Ectodermal cell (in vitro differentiated cells): ENCODE measurements at regions not wholly inside any gene's neighbourhood (a gene's known extent, or its start where the extent isn't known, plus 50 kb on each side); places are given as distances from the start of the nearest gene placed in this dataset.

ENCODE experiments used
- H3K27ac ChIP-seq: 2 replicates; pipeline ENCODE4 v1.7.0; 2013; ENCODE audit warnings: mild to moderate bottlenecking, low read depth, low read length; ENCODE audit not compliant: insufficient read depth, poor library complexity, severe bottlenecking
- H3K27me3 ChIP-seq: 2 replicates; pipeline ENCODE4 v1.7.0; 2013; ENCODE audit warnings: mild to moderate bottlenecking, low read length; ENCODE audit not compliant: insufficient read depth, control insufficient read depth, poor library complexity, severe bottlenecking
- H3K36me3 ChIP-seq: one replicate; pipeline ENCODE4 v1.7.0; 2013; ENCODE audit warnings: low read length; ENCODE audit not compliant: control insufficient read depth, insufficient read depth
- H3K4me1 ChIP-seq: one replicate; pipeline ENCODE4 v1.7.0; 2013; ENCODE audit warnings: low read length; ENCODE audit not compliant: control insufficient read depth, insufficient read depth
- H3K4me3 ChIP-seq: 2 replicates; pipeline ENCODE4 v1.7.0; 2013; ENCODE audit warnings: low read depth, low read length, control low read depth; ENCODE audit not compliant: insufficient read depth
- H3K9me3 ChIP-seq: 2 replicates; pipeline ENCODE4 v1.7.0; 2013; ENCODE audit warnings: mild to moderate bottlenecking, low read length, moderate library complexity; ENCODE audit not compliant: control insufficient read depth
- WGBS, 2 experiments: methylation state at CpG; one replicate each; pipeline ENCODE4 v1.1.7; 2013; ENCODE audit warnings: missing lambda C conversion rate in 2 of 2; 5-methylcytosine and 5-hydroxymethylcytosine counted together

GRCh38 chr11:113584371-113584770 is 109.2 kb upstream of the DRD2 start:
- H3K36me3 ChIP-seq, result no peaks in the 10 kb centered on the region

GRCh38 chr11:113581713-113582112 is 106.5 kb upstream of the DRD2 start:
- H3K9me3 ChIP-seq, result no peaks in the 10 kb centered on the region
- 87 to 95% methylated on average over 3 of the region's 3 CpGs for WGBS, 2 experiments
- H3K4me1 ChIP-seq, result peaks cover 26% of the 10 kb centered on the region
- no peak overlapping the region for H3K27ac ChIP-seq
- no peaks in the 10 kb centered on the region for H3K27me3 ChIP-seq
- H3K4me3 ChIP-seq, result no peak overlapping the region
- no peaks in the 10 kb centered on the region for H3K36me3 ChIP-seq

More at GRCh38 chr11:113584371-113584770, 109.2 kb upstream of the DRD2 start:
- Histone ChIP-seq H3K27me3 (no peaks in the 10 kb centered on the region), H3K4me1 (peaks cover 2% of the 10 kb centered on the region), H3K9me3 (no peaks in the 10 kb centered on the region), H3K27ac (no peak overlapping the region), H3K4me3 (no peak overlapping the region)
- 92 to 96% methylated on average over 6 of the region's 6 CpGs for WGBS, 2 experiments

GRCh38 chr11:113579292-113579940 is 104.2 kb upstream of the DRD2 start:
- 60% methylated on average over 11 of the region's 11 CpGs for WGBS, 2 experiments
- Histone ChIP-seq H3K4me3 (no peak overlapping the region), H3K4me1 (peaks cover 26% of the 10 kb centered on the region), H3K27ac (no peak overlapping the region), H3K27me3 (no peaks in the 10 kb centered on the region), H3K36me3 (no peaks in the 10 kb centered on the region), H3K9me3 (no peaks in the 10 kb centered on the region)

- H3K27me3 ChIP-seq, result no peaks in the 10 kb centered on the region
- no peaks in the 10 kb centered on the region for H3K9me3 ChIP-seq
- H3K36me3 ChIP-seq, result no peaks in the 10 kb centered on the region
- no peak overlapping the region for H3K4me3 ChIP-seq
- peaks cover 26% of the 10 kb centered on the region for H3K4me1 ChIP-seq
- H3K27ac ChIP-seq, result no peak overlapping the region
- 58 to 65% methylated on average over 5 of the region's 5 CpGs for WGBS, 2 experiments
Measured at GRCh38 chr11:113578715-113579250, 103.6 kb upstream of the DRD2 start.

GRCh38 chr11:113578033-113578380 is 102.8 kb upstream of the DRD2 start:
- Histone ChIP-seq H3K27me3 (no peaks in the 10 kb centered on the region), H3K36me3 (no peaks in the 10 kb centered on the region), H3K27ac (no peak overlapping the region), H3K4me1 (peaks cover 26% of the 10 kb centered on the region), H3K9me3 (no peaks in the 10 kb centered on the region), H3K4me3 (no peak overlapping the region)
- WGBS, 2 experiments, result 64 to 100% methylated on average over 1 of the region's 1 CpG

- no peak overlapping the region for H3K27ac ChIP-seq
- no peaks in the 10 kb centered on the region for H3K36me3 ChIP-seq
- peaks cover 26% of the 10 kb centered on the region for H3K4me1 ChIP-seq
- no peak overlapping the region for H3K4me3 ChIP-seq
- H3K27me3 ChIP-seq, result no peaks in the 10 kb centered on the region
- 76 to 81% methylated on average over 6 of the region's 6 CpGs for WGBS, 2 experiments
- no peaks in the 10 kb centered on the region for H3K9me3 ChIP-seq
Measured at GRCh38 chr11:113577356-113578032, 102.3 kb upstream of the DRD2 start.

GRCh38 chr11:113574586-113574985 is 99.4 kb upstream of the DRD2 start:
- no peaks in the 10 kb centered on the region for H3K9me3 ChIP-seq
- H3K4me3 ChIP-seq, result no peak overlapping the region
- 89 to 96% methylated on average over 2 of the region's 2 CpGs for WGBS, 2 experiments
- H3K4me1 ChIP-seq, result peaks cover 31% of the 10 kb centered on the region
- H3K27me3 ChIP-seq, result no peaks in the 10 kb centered on the region
- H3K27ac ChIP-seq, result no peak overlapping the region
- H3K36me3 ChIP-seq, result no peaks in the 10 kb centered on the region

GRCh38 chr11:113574171-113574570 is 99.0 kb upstream of the DRD2 start:
- no peaks in the 10 kb centered on the region for H3K27me3 ChIP-seq
- no peak overlapping the region for H3K27ac ChIP-seq
- H3K9me3 ChIP-seq, result no peaks in the 10 kb centered on the region
- no peak overlapping the region for H3K4me3 ChIP-seq
- H3K4me1 ChIP-seq, result peaks cover 27% of the 10 kb centered on the region
- WGBS, 2 experiments, result 85% methylated on average over 4 of the region's 4 CpGs
- no peaks in the 10 kb centered on the region for H3K36me3 ChIP-seq

GRCh38 chr11:113572136-113572735 is 97.0 kb upstream of the DRD2 start:
- Histone ChIP-seq H3K27ac (no peak overlapping the region), H3K9me3 (no peaks in the 10 kb centered on the region), H3K36me3 (no peaks in the 10 kb centered on the region), H3K4me3 (no peak overlapping the region), H3K4me1 (peaks cover 25% of the 10 kb centered on the region), H3K27me3 (no peaks in the 10 kb centered on the region)
- 80 to 93% methylated on average over 1 to 4 of the region's 4 CpGs for whole genome bisulfite sequencing, 2 experiments

GRCh38 chr11:113571531-113571930 is 96.3 kb upstream of the DRD2 start:
- WGBS, 2 experiments, result 33 to 35% methylated on average over 4 of the region's 4 CpGs
- Histone ChIP-seq H3K27ac (no peak overlapping the region), H3K27me3 (no peaks in the 10 kb centered on the region), H3K4me1 (peaks cover 21% of the 10 kb centered on the region), H3K4me3 (no peak overlapping the region), H3K9me3 (no peaks in the 10 kb centered on the region), H3K36me3 (no peaks in the 10 kb centered on the region)
